Retinal pigment epithelial cell (primary cell): ENCODE measurements at regions not wholly inside any gene's neighbourhood (a gene's known extent, or its start where the extent isn't known, plus 50 kb on each side); places are given as distances from the start of the nearest gene placed in this dataset.

ENCODE experiments used
- DNase-seq: peaks from one replicate; pipeline ENCODE4 v3.0.0-alpha.2; 2010; ENCODE audit warnings: low read depth
- H3K4me3 ChIP-seq: 2 replicates; pipeline ENCODE4 v1.5.1; 2011; ENCODE audit warnings: mild to moderate bottlenecking, low read length, control low read depth, moderate library complexity
- TF ChIP-seq, protein P1 (sequence below): conservative IDR thresholded peaks from 2 replicates; pipeline ENCODE4 v1.5.1; 2011; ENCODE audit warnings: low read depth, low read length, control low read depth, inconsistent platforms

DNA sequence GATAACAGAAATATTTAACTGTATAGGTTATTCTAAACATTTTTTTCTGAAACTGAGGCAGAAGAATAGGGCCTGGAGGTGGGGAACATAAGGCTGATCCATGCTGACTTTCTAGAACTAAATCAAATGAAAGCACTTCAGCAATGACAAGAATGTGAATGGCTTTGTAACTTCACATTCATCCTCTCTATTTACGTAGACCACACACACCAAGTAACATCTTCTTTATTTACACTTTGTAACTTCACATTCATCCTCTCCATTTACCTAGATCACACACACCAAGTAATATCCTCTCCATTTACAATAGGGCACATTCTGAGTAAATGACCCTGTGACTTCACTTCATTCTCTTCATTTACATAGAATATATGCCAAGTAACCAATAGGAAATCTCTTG, 251.8 kb upstream of the CDH9 start:
- no peak for DNase-seq
- H3K4me3 ChIP-seq = no peak overlapping the region
- TF ChIP-seq, protein P1, sequence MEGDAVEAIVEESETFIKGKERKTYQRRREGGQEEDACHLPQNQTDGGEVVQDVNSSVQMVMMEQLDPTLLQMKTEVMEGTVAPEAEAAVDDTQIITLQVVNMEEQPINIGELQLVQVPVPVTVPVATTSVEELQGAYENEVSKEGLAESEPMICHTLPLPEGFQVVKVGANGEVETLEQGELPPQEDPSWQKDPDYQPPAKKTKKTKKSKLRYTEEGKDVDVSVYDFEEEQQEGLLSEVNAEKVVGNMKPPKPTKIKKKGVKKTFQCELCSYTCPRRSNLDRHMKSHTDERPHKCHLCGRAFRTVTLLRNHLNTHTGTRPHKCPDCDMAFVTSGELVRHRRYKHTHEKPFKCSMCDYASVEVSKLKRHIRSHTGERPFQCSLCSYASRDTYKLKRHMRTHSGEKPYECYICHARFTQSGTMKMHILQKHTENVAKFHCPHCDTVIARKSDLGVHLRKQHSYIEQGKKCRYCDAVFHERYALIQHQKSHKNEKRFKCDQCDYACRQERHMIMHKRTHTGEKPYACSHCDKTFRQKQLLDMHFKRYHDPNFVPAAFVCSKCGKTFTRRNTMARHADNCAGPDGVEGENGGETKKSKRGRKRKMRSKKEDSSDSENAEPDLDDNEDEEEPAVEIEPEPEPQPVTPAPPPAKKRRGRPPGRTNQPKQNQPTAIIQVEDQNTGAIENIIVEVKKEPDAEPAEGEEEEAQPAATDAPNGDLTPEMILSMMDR = no peak

DNA sequence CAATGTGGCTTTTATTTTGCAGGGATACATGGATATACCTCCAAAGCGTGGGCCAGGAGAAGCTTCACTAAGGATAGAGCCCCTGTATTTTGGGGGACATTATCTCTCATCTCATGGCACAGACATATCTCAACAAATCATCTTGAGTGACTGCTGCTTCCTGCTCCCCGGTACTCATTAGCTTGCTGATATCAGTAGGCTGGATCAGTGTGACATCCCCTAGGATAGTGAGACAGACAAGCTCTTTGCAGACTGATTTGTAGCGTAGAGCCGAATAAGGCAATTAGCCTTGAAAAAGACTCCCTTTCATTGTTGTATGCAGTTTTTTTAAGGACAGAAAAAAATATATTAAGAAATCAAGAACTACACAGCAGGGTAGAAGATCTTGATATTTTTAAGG, 237.7 kb upstream of the CDH9 start:
- no peak overlapping the region for H3K4me3 ChIP-seq
- DNase-seq = no peak
- TF ChIP-seq, protein P1 = no peak

DNA sequence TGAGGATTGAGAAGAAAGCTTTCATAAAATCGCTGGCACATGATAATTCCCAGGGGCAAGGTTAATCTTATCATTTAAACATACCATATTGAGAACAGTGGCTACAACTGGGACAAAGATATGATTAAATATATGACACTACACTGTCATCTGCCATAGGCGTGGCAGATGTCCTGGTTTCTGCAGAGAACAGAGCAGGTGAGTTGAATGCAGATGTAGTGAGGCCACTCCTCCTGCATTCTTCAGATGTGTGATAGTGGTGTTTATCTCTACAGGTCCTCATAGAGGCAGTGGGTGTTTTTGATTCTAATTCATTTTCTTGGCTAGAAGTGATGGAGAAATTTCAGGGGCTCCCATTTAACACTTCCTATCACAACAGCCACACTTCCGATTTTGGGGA, 237.0 kb upstream of the CDH9 start:
- DNase-seq = no peak
- TF ChIP-seq, protein P1 = no peak
- no peak overlapping the region for H3K4me3 ChIP-seq

DNA sequence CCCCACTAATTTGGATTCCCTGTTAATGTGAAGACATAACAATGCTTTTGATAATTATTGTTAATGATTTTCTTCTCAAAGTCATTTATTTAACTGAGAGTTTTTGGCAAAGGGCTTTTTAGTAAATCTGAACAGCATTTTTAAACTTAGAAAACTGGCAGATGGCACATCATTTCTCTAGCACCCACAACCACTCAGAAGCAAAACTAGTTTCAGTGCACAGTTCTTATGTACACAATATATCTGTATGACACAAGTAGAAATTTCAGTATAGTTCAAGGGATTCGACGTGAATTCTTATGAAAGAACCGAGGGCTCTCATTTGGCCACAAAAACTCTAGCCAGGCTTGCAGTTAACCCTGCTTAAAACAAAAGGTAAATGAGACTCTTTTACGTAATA, 231.4 kb upstream of the CDH9 start:
- no peak for DNase-seq
- no peak overlapping the region for H3K4me3 ChIP-seq
- TF ChIP-seq, protein P1 = no peak

DNA sequence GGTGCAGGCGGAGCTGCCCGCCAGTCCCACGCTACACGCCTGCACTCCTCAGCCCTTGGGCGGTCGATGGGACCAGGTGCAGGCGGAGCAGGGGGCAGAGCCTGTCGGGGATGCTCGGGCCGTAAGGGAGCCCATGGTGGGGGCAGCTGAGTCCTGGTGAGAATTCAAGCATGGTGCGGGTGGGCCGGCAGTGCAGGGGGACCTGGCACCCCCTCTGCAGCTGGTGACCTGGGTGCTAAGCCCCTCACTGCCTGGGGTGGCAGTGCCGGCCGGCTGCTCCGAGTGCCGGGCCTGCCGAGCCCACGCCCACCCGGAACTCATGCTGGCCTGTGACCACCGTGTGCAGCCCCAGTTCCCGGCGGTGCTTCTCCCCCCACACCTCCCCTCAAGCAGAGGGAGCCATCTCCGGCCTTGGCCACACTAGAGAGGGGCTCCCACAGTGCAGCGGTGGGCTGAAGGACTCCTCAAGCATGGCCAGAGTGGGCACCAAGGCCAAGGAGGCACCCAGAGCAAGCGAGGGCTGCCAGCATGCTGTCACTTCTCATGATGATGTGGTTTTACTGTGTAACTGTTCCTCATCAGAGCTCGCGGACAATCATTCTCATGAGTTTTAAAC, 228.9 kb upstream of the CDH9 start:
- TF ChIP-seq, protein P1 = no peak
- no peak for DNase-seq
- H3K4me3 ChIP-seq = no peak overlapping the region

DNA sequence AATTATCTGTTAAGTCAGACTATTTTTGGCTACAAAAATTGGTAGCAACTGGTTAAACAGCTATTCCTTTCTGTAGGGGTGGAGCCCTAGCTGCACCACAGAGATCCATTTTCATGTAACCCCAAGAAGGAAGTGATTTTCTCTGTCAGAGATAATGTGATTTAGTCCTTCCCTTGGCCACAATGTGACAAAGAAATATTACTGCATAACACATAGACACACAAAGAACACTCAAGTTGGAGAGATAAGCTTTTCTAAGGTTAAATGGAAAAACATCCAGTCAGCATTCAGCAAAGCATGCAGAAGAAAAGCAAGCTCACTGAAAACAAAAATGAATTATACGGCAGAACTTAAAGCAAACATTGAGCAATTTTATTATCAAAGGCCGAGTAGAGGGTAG, 227.8 kb upstream of the CDH9 start:
- TF ChIP-seq, protein P1 = no peak

DNA sequence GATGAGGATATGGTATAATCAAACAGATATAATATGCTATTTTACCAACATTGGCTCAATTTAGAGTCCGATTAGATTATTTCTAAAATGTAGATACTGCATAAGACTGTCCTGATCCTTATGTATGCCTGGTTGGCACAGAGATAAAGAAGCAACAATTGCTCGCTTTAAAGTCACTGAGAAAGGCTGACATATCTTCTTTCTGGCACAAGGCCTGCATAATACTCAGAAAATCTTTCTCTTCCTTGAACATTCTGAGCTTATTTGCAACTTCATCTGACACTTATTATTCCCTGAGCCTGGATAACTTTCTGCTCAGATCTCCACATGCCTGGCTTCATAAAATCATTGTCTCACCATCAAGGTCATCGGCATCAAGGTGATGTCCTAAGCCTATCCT, 219.3 kb upstream of the CDH9 start:
- TF ChIP-seq, protein P1 = no peak
- DNase-seq = no peak
- H3K4me3 ChIP-seq = no peak overlapping the region

More for the DNA sequence above, 227.8 kb upstream of the CDH9 start:
- no peak for DNase-seq
- H3K4me3 ChIP-seq = no peak overlapping the region
